BJ (cell line): ENCODE measurements at regions not wholly inside any gene's neighbourhood (a gene's known extent, or its start where the extent isn't known, plus 50 kb on each side); places are given as distances from the start of the nearest gene placed in this dataset.

Experiments used
- CTCF ChIA-PET: fragments of 350-600 bp; formaldehyde crosslinking; extraction: SDS; loops from one replicate; lab custom pipeline; 2021; ENCODE audit warnings: antibody characterized with exemption, inconsistent platforms; lab: Yijun Ruan, JAX
- POLR2A ChIA-PET: fragments of 300-600 bp; sonication (Branson Sonifier 250); formaldehyde crosslinking; extraction: SDS; loops from one replicate; lab custom pipeline; 2021; ENCODE audit warnings: antibody characterized with exemption; lab: Charles Lee
- DNase-seq: peaks from one replicate; pipeline ENCODE4 v3.0.0-alpha.2; 2011; ENCODE audit warnings: low read depth
- H3K27me3 ChIP-seq: 2 replicates; pipeline ENCODE4 v1.6.0; 2011; ENCODE audit warnings: low read length; ENCODE audit not compliant: control insufficient read depth, insufficient read depth
- H3K36me3 ChIP-seq: 2 replicates; pipeline ENCODE4 v1.5.1; 2011; ENCODE audit warnings: low read length; ENCODE audit not compliant: control insufficient read depth, insufficient read depth
- H3K4me3 ChIP-seq: 2 replicates; pipeline ENCODE4 v1.5.1; 2011; ENCODE audit warnings: low read depth, mild to moderate bottlenecking, control low read depth, low read length
- CTCF ChIP-seq: IDR thresholded peaks from 2 replicates; pipeline ENCODE4 v1.5.1; 2011; ENCODE audit warnings: low read depth, mild to moderate bottlenecking, control low read depth, inconsistent platforms, low read length, moderate library complexity; ENCODE audit not compliant: insufficient read depth

GRCh38 chr14:34065236-34065635 lies 114.4 kb upstream of the EGLN3 start:
- POLR2A ChIA-PET: no interaction called here
- Histone ChIP-seq H3K4me3 (no peak overlapping the region), H3K36me3 (no peaks in the 10 kb centered on the region), H3K27me3 (peaks cover 4% of the 10 kb centered on the region)
- DNase-seq: no peak
- no peak for TF ChIP-seq CTCF
- CTCF ChIA-PET: interaction anchor here (1.1 kb wide), 1 partner anchor 163 kb away, joined by 3 read pairs; no protein-coding TSS in a partner anchor

- ChIA-PET POLR2A (no interaction called here), CTCF (interaction anchor here (0.7 to 1.1 kb wide), 4 partner anchors 32 to 215 kb away, joined by 3 read pairs; no protein-coding TSS in a partner anchor)
- no peak overlapping the region for H3K4me3 ChIP-seq
- DNase-seq: no peak
- H3K36me3 ChIP-seq: no peaks in the 10 kb centered on the region
- TF ChIP-seq CTCF: no peak; the same call in 1 of the 2 replicates
- peaks cover 4% of the 10 kb centered on the region for H3K27me3 ChIP-seq
Measured at GRCh38 chr14:34064349-34064748, 113.5 kb upstream of the EGLN3 start.

GRCh38 chr14:34063470-34064164 lies 112.7 kb upstream of the EGLN3 start:
- no peak for TF ChIP-seq CTCF
- ChIA-PET CTCF (interaction anchor here (0.6 to 0.9 kb wide), 4 partner anchors 33 to 214 kb away, joined by 3 read pairs; no protein-coding TSS in a partner anchor), POLR2A (no interaction called here)
- no peak for DNase-seq
- H3K4me3 ChIP-seq: no peak overlapping the region
- H3K27me3 ChIP-seq: peaks cover 4% of the 10 kb centered on the region
- H3K36me3 ChIP-seq: no peaks in the 10 kb centered on the region

- DNase-seq: no peak
- POLR2A ChIA-PET: no interaction called here
- peaks cover 4% of the 10 kb centered on the region for H3K27me3 ChIP-seq
- no peak for TF ChIP-seq CTCF
- H3K36me3 ChIP-seq: no peaks in the 10 kb centered on the region
- CTCF ChIA-PET: interaction anchor here (0.6 to 0.9 kb wide), 2 partner anchors 118 to 122 kb away, joined by 3 read pairs; no protein-coding TSS in a partner anchor
- H3K4me3 ChIP-seq: no peak overlapping the region
Measured at GRCh38 chr14:34063042-34063441, 112.2 kb upstream of the EGLN3 start.

- no peak for TF ChIP-seq CTCF
- Histone ChIP-seq H3K36me3 (no peaks in the 10 kb centered on the region), H3K27me3 (peaks cover 4% of the 10 kb centered on the region), H3K4me3 (no peak overlapping the region)
- DNase-seq: no peak
- ChIA-PET CTCF (interaction anchor here (0.9 kb wide), 1 partner anchor 118 kb away, joined by 3 read pairs; no protein-coding TSS in a partner anchor), POLR2A (no interaction called here)
Measured at GRCh38 chr14:34062353-34062973, 111.6 kb upstream of the EGLN3 start.
